H9 (cell line): ENCODE measurements at regions not wholly inside any gene's neighbourhood (a gene's known extent, or its start where the extent isn't known, plus 50 kb on each side); places are given as distances from the start of the nearest gene placed in this dataset.

Source experiments
- DNase-seq: peaks from one replicate; pipeline ENCODE4 v3.0.0-alpha.2; 2017
- H2AFZ ChIP-seq: one replicate; pipeline ENCODE4 v1.6.1; 2013; ENCODE audit warnings: mild to moderate bottlenecking, low read length, control low read depth, moderate library complexity
- H2AK5ac ChIP-seq: 2 replicates; pipeline ENCODE4 v1.6.1; 2013; ENCODE audit warnings: low read length, control low read depth, mixed read lengths; ENCODE audit not compliant: insufficient read length
- H2BK120ac ChIP-seq: one replicate; pipeline ENCODE4 v1.6.1; 2013; ENCODE audit warnings: low read depth, mild to moderate bottlenecking, low read length, control low read depth, inconsistent platforms; ENCODE audit not compliant: poor library complexity, severe bottlenecking
- H2BK12ac ChIP-seq: 2 replicates; pipeline ENCODE4 v1.6.1; 2013; ENCODE audit warnings: low read length, control low read depth, mixed read lengths, low read depth; ENCODE audit not compliant: insufficient read length
- H2BK15ac ChIP-seq: 2 replicates; pipeline ENCODE4 v1.6.1; 2013; ENCODE audit warnings: low read depth, low read length, control low read depth
- H2BK20ac ChIP-seq: one replicate; pipeline ENCODE4 v1.6.1; 2013; ENCODE audit warnings: low read depth, mild to moderate bottlenecking, low read length, control low read depth, inconsistent platforms; ENCODE audit not compliant: poor library complexity, severe bottlenecking
- H2BK5ac ChIP-seq: 2 replicates; pipeline ENCODE4 v1.6.1; 2013; ENCODE audit warnings: low read length, control low read depth, mixed read lengths; ENCODE audit not compliant: insufficient read length
- H3K14ac ChIP-seq: 2 replicates; pipeline ENCODE4 v1.6.1; 2013; ENCODE audit warnings: low read length, control low read depth; ENCODE audit not compliant: insufficient read depth
- H3K18ac ChIP-seq: 2 replicates; pipeline ENCODE4 v1.6.1; 2013; ENCODE audit warnings: low read depth, mild to moderate bottlenecking, mixed read lengths, low read length, control low read depth; ENCODE audit not compliant: insufficient read length
- H3K23ac ChIP-seq: 2 replicates; pipeline ENCODE4 v1.6.1; 2013; ENCODE audit warnings: low read length, control low read depth, mixed read lengths, low read depth; ENCODE audit not compliant: insufficient read length
- H3K23me2 ChIP-seq: 2 replicates; pipeline ENCODE4 v1.6.1; 2013; ENCODE audit warnings: low read depth, mild to moderate bottlenecking, mixed read lengths, low read length, control low read depth; ENCODE audit not compliant: insufficient read length, poor library complexity, severe bottlenecking
- H3K27ac ChIP-seq: 2 replicates; pipeline ENCODE4 v1.5.1; 2013; ENCODE audit warnings: low read length, control low read depth, mixed read lengths, low read depth; ENCODE audit not compliant: insufficient read length
- H3K27me3 ChIP-seq: 2 replicates; pipeline ENCODE4 v1.6.1; 2013; ENCODE audit warnings: low read length, control low read depth, inconsistent platforms; ENCODE audit not compliant: insufficient read depth
- H3K4ac ChIP-seq: 2 replicates; pipeline ENCODE4 v1.6.1; 2013; ENCODE audit warnings: low read depth, mild to moderate bottlenecking, control low read depth, inconsistent platforms, low read length, moderate library complexity
- H3K4me1 ChIP-seq: 2 replicates; pipeline ENCODE4 v1.6.1; 2013; ENCODE audit warnings: low read length, control low read depth, inconsistent platforms; ENCODE audit not compliant: insufficient read depth
- H3K4me2 ChIP-seq: 2 replicates; pipeline ENCODE4 v1.6.1; 2013; ENCODE audit warnings: low read length, control low read depth, mixed read lengths; ENCODE audit not compliant: insufficient read length, insufficient read depth
- H3K56ac ChIP-seq: 2 replicates; pipeline ENCODE4 v1.6.1; 2013; ENCODE audit warnings: low read depth, mild to moderate bottlenecking, mixed read lengths, low read length, control low read depth; ENCODE audit not compliant: insufficient read length
- H3K79me1 ChIP-seq: 2 replicates; pipeline ENCODE4 v1.6.1; 2013; ENCODE audit warnings: low read depth, mild to moderate bottlenecking, moderate library complexity, low read length, control low read depth, inconsistent platforms; ENCODE audit not compliant: insufficient read depth, poor library complexity, severe bottlenecking
- H3K79me2 ChIP-seq: 2 replicates; pipeline ENCODE4 v1.6.1; 2013; ENCODE audit warnings: low read length, control low read depth, inconsistent platforms; ENCODE audit not compliant: insufficient read depth
- H3K9ac ChIP-seq: 2 replicates; pipeline ENCODE4 v1.6.1; 2013; ENCODE audit warnings: low read length, control low read depth, mixed read lengths; ENCODE audit not compliant: insufficient read length; ENCODE audit errors: extremely low read depth
- H3K9me3 ChIP-seq: one replicate; pipeline ENCODE4 v1.6.1; 2013; ENCODE audit warnings: low read depth, low read length, inconsistent platforms; ENCODE audit not compliant: control insufficient read depth
- H3T11ph ChIP-seq: one replicate; pipeline ENCODE4 v1.6.1; 2013; ENCODE audit warnings: mild to moderate bottlenecking, low read length, control low read depth, inconsistent platforms
- H4K20me1 ChIP-seq: one replicate; pipeline ENCODE4 v1.6.1; 2013; ENCODE audit not compliant: control insufficient read depth, insufficient read length, insufficient read depth
- H4K5ac ChIP-seq: 2 replicates; pipeline ENCODE4 v1.6.1; 2013; ENCODE audit warnings: low read depth, mild to moderate bottlenecking, mixed read lengths, low read length, control low read depth; ENCODE audit not compliant: insufficient read length
- H4K8ac ChIP-seq: replicated peaks from 2 replicates; pipeline ENCODE4 v1.6.1; 2013; ENCODE audit warnings: low read length, control low read depth, mixed read lengths, low read depth; ENCODE audit not compliant: insufficient read length
- H4K91ac ChIP-seq: 2 replicates; pipeline ENCODE4 v1.6.1; 2013; ENCODE audit warnings: low read depth, mild to moderate bottlenecking, moderate library complexity, mixed read lengths, low read length, control low read depth; ENCODE audit not compliant: insufficient read length
- H3K27ac Mint-ChIP-seq, 3 experiments: 2 replicates in 2 of 3; 3 replicates in 1 of 3; pipeline ENCODE4 v1.8.0; 2020 to 2021; ENCODE audit warnings: mixed read lengths in 3 of 3, mild to moderate bottlenecking in 1 of 3, moderate library complexity in 1 of 3
- H3K27me3 Mint-ChIP-seq: 2 replicates; pipeline ENCODE4 v1.8.0; 2021; ENCODE audit warnings: low read depth, mild to moderate bottlenecking, moderate library complexity, mixed read lengths
- H3K36me3 Mint-ChIP-seq, 3 experiments: 2 replicates in 2 of 3; 3 replicates in 1 of 3; pipeline ENCODE4 v1.8.0; 2020 to 2021; ENCODE audit warnings: low read depth in 3 of 3, mixed read lengths in 3 of 3; ENCODE audit not compliant: insufficient read depth in 1 of 3
- H3K4me1 Mint-ChIP-seq, 2 experiments: 2 replicates each; pipeline ENCODE4 v1.8.0; 2020; ENCODE audit warnings: mixed read lengths in 2 of 2
- H3K4me3 Mint-ChIP-seq, 2 experiments: 2 replicates in 1 of 2; 3 replicates in 1 of 2; pipeline ENCODE4 v1.8.0; 2020 to 2021; ENCODE audit warnings: mild to moderate bottlenecking in 2 of 2, mixed read lengths in 2 of 2, moderate library complexity in 1 of 2
- H3K9me3 Mint-ChIP-seq, 2 experiments: 2 replicates in 1 of 2; 3 replicates in 1 of 2; pipeline ENCODE4 v1.8.0; 2020; ENCODE audit warnings: mild to moderate bottlenecking in 2 of 2, mixed read lengths in 2 of 2, moderate library complexity in 1 of 2
- TF ChIP-seq, protein P1 (sequence below): fragments of 200-600 bp; sonication (generic); conservative IDR thresholded peaks from 3 replicates; pipeline ENCODE4 v1.8.0; 2021; ENCODE audit warnings: antibody characterized with exemption, mild to moderate bottlenecking

DNA sequence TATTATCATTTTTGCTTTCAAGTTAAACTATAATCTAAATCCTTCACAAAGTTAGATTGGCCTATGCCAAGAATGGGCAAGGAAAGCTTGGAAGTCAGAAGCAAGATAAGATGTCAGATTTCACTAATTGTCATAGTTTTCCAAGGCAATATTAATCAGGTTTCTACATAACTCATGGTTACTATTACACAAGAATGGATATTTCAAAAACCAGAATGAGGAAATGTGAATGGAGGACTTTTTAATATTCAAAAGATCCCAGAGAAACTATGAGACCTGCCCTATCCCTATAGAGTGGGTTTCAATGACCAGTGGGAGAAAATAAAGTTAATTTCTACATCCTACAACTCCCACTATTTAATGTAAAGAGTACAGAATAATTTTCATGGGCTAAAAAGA is 203.2 kb downstream of the CASP12 start:
- H3K27me3 ChIP-seq: no peaks in the 10 kb centered on the region
- H3K9me3 ChIP-seq: no peaks in the 10 kb centered on the region
- H3K14ac ChIP-seq: no peak overlapping the region
- no peaks in the 10 kb centered on the region for H3K79me2 ChIP-seq
- H3K27ac Mint-ChIP-seq: no peak overlapping the region
- no peaks in the 10 kb centered on the region for H3K4me1 ChIP-seq
- no peak overlapping the region for H2BK120ac ChIP-seq
- no peak overlapping the region for H3K4me2 ChIP-seq
- no peak overlapping the region for H3K4me3 Mint-ChIP-seq
- no peak overlapping the region for H3K4ac ChIP-seq
- H4K91ac ChIP-seq: no peak overlapping the region
- H3K23me2 ChIP-seq: no peaks in the 10 kb centered on the region
- no peaks in the 10 kb centered on the region for H3K27me3 Mint-ChIP-seq
- H3K4me1 Mint-ChIP-seq: peaks cover 3 to 6% of the 10 kb centered on the region in 2 experiments; a peak in 1 of 4 replicates
- no peak overlapping the region for H3K56ac ChIP-seq
- no peak overlapping the region for H2BK20ac ChIP-seq
- H3K9ac ChIP-seq: no peak overlapping the region
- TF ChIP-seq, protein P1, sequence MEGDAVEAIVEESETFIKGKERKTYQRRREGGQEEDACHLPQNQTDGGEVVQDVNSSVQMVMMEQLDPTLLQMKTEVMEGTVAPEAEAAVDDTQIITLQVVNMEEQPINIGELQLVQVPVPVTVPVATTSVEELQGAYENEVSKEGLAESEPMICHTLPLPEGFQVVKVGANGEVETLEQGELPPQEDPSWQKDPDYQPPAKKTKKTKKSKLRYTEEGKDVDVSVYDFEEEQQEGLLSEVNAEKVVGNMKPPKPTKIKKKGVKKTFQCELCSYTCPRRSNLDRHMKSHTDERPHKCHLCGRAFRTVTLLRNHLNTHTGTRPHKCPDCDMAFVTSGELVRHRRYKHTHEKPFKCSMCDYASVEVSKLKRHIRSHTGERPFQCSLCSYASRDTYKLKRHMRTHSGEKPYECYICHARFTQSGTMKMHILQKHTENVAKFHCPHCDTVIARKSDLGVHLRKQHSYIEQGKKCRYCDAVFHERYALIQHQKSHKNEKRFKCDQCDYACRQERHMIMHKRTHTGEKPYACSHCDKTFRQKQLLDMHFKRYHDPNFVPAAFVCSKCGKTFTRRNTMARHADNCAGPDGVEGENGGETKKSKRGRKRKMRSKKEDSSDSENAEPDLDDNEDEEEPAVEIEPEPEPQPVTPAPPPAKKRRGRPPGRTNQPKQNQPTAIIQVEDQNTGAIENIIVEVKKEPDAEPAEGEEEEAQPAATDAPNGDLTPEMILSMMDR: no peak
- no peak overlapping the region for H2BK12ac ChIP-seq
- peaks cover 0 to 9% (median 2%) of the 10 kb centered on the region in 3 experiments; a peak in 3 of 7 replicates for H3K36me3 Mint-ChIP-seq
- no peak overlapping the region for H2BK15ac ChIP-seq
- no peak for DNase-seq
- H3K79me1 ChIP-seq: no peaks in the 10 kb centered on the region
- no peaks in the 10 kb centered on the region for H4K20me1 ChIP-seq
- H4K8ac ChIP-seq: no peak overlapping the region
- no peak overlapping the region for H2AK5ac ChIP-seq
- H3T11ph ChIP-seq: no peak overlapping the region
- no peak overlapping the region for H3K23ac ChIP-seq
- no peak overlapping the region for H2AFZ ChIP-seq
- no peak overlapping the region for H3K18ac ChIP-seq
- H3K9me3 Mint-ChIP-seq: no peaks in the 10 kb centered on the region; a peak in 1 of 5 replicates
- no peak overlapping the region for H3K27ac ChIP-seq
- no peak overlapping the region for H4K5ac ChIP-seq
- no peak overlapping the region for H2BK5ac ChIP-seq
